Astrocyte (in vitro differentiated cells and primary cell): ENCODE measurements at regions not wholly inside any gene's neighbourhood (a gene's known extent, or its start where the extent isn't known, plus 50 kb on each side); places are given as distances from the start of the nearest gene placed in this dataset.

Source experiments
- DNase-seq: peaks from one replicate; pipeline ENCODE4 v3.0.0-alpha.2; 2010; ENCODE audit warnings: low read depth
- FAIRE-seq: peaks from 2 replicates; lab custom pipeline; 2011; peaks lifted over from hg19 to GRCh38; lab: Jason Lieb, UNC
- H2AFZ ChIP-seq: 2 replicates; pipeline ENCODE4 v1.6.0; 2012; ENCODE audit warnings: low read depth, low read length, inconsistent platforms
- H3K27ac ChIP-seq: 2 replicates; pipeline ENCODE4 v1.5.1; 2011; ENCODE audit warnings: low read depth, low read length, inconsistent platforms
- H3K27me3 ChIP-seq: 2 replicates; pipeline ENCODE4 v1.6.0; 2011; ENCODE audit warnings: low read length, inconsistent platforms; ENCODE audit not compliant: insufficient read depth
- H3K36me3 ChIP-seq: 2 replicates; pipeline ENCODE4 v1.5.1; 2011; ENCODE audit warnings: low read length, inconsistent platforms; ENCODE audit not compliant: insufficient read depth
- H3K4me1 ChIP-seq: 2 replicates; pipeline ENCODE4 v1.5.1; 2011; ENCODE audit warnings: low read length, inconsistent platforms; ENCODE audit not compliant: insufficient read depth
- H3K4me2 ChIP-seq: 2 replicates; pipeline ENCODE4 v1.6.0; 2012; ENCODE audit warnings: low read length, inconsistent platforms
- H3K4me3 ChIP-seq: 2 replicates; pipeline ENCODE4 v1.5.1; 2011; ENCODE audit warnings: low read depth, mild to moderate bottlenecking, low read length, inconsistent platforms; ENCODE audit not compliant: insufficient read depth
- H3K79me2 ChIP-seq: 2 replicates; pipeline ENCODE4 v1.6.0; 2012; ENCODE audit warnings: mild to moderate bottlenecking, low read length, inconsistent platforms; ENCODE audit not compliant: insufficient read depth
- H3K9ac ChIP-seq: 2 replicates; pipeline ENCODE4 v1.6.0; 2012; ENCODE audit warnings: mild to moderate bottlenecking, low read length, inconsistent platforms
- H3K9me3 ChIP-seq: 2 replicates; pipeline ENCODE4 v1.5.1; 2012; ENCODE audit warnings: low read depth, mild to moderate bottlenecking, low read length, inconsistent platforms; ENCODE audit not compliant: insufficient read depth
- H4K20me1 ChIP-seq: 2 replicates; pipeline ENCODE4 v1.6.0; 2012; ENCODE audit warnings: low read length, inconsistent platforms; ENCODE audit not compliant: insufficient read depth
- H3K27ac Mint-ChIP-seq: one replicate; pipeline ENCODE4 v1.8.0; 2021; ENCODE audit warnings: mild to moderate bottlenecking, mixed read lengths; ENCODE audit not compliant: unreplicated experiment
- H3K27me3 Mint-ChIP-seq: one replicate; pipeline ENCODE4 v1.8.0; 2021; ENCODE audit warnings: low read depth, mixed read lengths; ENCODE audit not compliant: unreplicated experiment
- H3K36me3 Mint-ChIP-seq: one replicate; pipeline ENCODE4 v1.8.0; 2021; ENCODE audit warnings: low read depth, mixed read lengths; ENCODE audit not compliant: unreplicated experiment
- H3K4me1 Mint-ChIP-seq: one replicate; pipeline ENCODE4 v1.8.0; 2021; ENCODE audit warnings: low read depth, mixed read lengths; ENCODE audit not compliant: unreplicated experiment
- H3K4me3 Mint-ChIP-seq: one replicate; pipeline ENCODE4 v1.8.0; 2021; ENCODE audit warnings: mild to moderate bottlenecking, moderate library complexity, mixed read lengths; ENCODE audit not compliant: unreplicated experiment
- H3K9me3 Mint-ChIP-seq: one replicate; pipeline ENCODE4 v1.8.0; 2021; ENCODE audit warnings: mild to moderate bottlenecking, mixed read lengths; ENCODE audit not compliant: unreplicated experiment
- CTCF ChIP-seq: IDR thresholded peaks from 2 replicates; pipeline ENCODE4 v1.5.1; 2011; ENCODE audit warnings: low read depth, mild to moderate bottlenecking, inconsistent platforms, low read length, moderate library complexity; ENCODE audit not compliant: insufficient read depth
- EZH2 ChIP-seq: IDR thresholded peaks from 2 replicates; pipeline ENCODE4 v1.6.1; 2012; ENCODE audit warnings: mild to moderate bottlenecking, low read length, inconsistent platforms; ENCODE audit not compliant: insufficient read depth

DNA sequence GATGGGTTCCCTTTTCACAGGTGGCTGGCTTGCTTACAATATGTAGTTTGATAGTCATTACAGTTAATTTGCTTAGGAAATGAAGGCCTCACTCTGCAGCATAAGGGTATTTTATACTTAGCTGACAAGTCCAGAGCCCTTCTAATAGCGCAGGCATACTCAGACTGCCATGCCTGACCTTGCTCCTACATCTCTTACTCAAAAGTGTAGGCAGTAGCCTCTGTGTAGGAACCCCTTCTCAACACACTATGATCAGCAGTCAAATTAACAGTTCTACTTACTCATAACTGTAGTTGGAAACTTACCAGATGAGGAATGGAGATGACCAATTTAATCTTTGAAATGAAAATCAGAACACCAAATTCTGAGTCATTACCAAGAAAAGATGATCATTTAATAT, 373.5 kb downstream of the TBC1D32 start:
- H3K27me3 ChIP-seq: no peaks in the 10 kb centered on the region
- H3K9ac ChIP-seq: no peak overlapping the region
- Mint-ChIP-seq H3K27me3 (no peaks in the 10 kb centered on the region), H3K36me3 (no peaks in the 10 kb centered on the region), H3K27ac (no peak overlapping the region), H3K4me3 (no peak overlapping the region), H3K9me3 (no peaks in the 10 kb centered on the region), H3K4me1 (no peaks in the 10 kb centered on the region)
- H3K9me3 ChIP-seq: no peaks in the 10 kb centered on the region
- no peaks in the 10 kb centered on the region for H3K4me1 ChIP-seq
- DNase-seq (no peak), FAIRE-seq (no peak)
- no peak overlapping the region for H3K4me3 ChIP-seq
- H4K20me1 ChIP-seq: no peaks in the 10 kb centered on the region
- no peak overlapping the region for H3K4me2 ChIP-seq
- no peak overlapping the region for H3K27ac ChIP-seq
- no peak for TF ChIP-seq EZH2
- no peak for TF ChIP-seq CTCF
- H3K79me2 ChIP-seq: no peaks in the 10 kb centered on the region
- H2AFZ ChIP-seq: no peak overlapping the region
- H3K36me3 ChIP-seq: no peaks in the 10 kb centered on the region

- no peaks in the 10 kb centered on the region for H3K79me2 ChIP-seq
Measured at GRCh38 chr6:120954111-120954510, 380.2 kb downstream of the TBC1D32 start.

More at GRCh38 chr6:120954111-120954510, 380.2 kb downstream of the TBC1D32 start:
- no peak for TF ChIP-seq CTCF
- no peak for TF ChIP-seq EZH2
- no peak overlapping the region for H3K27ac Mint-ChIP-seq
- no peaks in the 10 kb centered on the region for H3K4me1 Mint-ChIP-seq
- no peaks in the 10 kb centered on the region for H4K20me1 ChIP-seq
- no peak overlapping the region for H3K4me2 ChIP-seq
- no peak overlapping the region for H3K9ac ChIP-seq
- no peaks in the 10 kb centered on the region for H3K9me3 Mint-ChIP-seq
- no peak for FAIRE-seq
- no peaks in the 10 kb centered on the region for H3K27me3 ChIP-seq
- no peaks in the 10 kb centered on the region for H3K4me1 ChIP-seq
- no peak overlapping the region for H2AFZ ChIP-seq
- no peaks in the 10 kb centered on the region for H3K27me3 Mint-ChIP-seq
- H3K36me3 ChIP-seq: no peaks in the 10 kb centered on the region
- H3K36me3 Mint-ChIP-seq: no peaks in the 10 kb centered on the region
- H3K9me3 ChIP-seq: no peaks in the 10 kb centered on the region
- H3K4me3 Mint-ChIP-seq: no peak overlapping the region
- H3K27ac ChIP-seq: no peak overlapping the region
- H3K4me3 ChIP-seq: no peak overlapping the region
- no peak for DNase-seq
